ENCODE measurements at regions not wholly inside any gene's neighbourhood (a gene's known extent, or its start where the extent isn't known, plus 50 kb on each side); places are given as distances from the start of the nearest gene placed in this dataset.

GRCh38 chr6:91573826-91574416 is 987.0 kb upstream of the MAP3K7 start:
- Histone ChIP-seq H3K4me1 (ENCODE audit: low read depth) (no peaks in the 10 kb centered on the region), H3K36me3 (ENCODE audit: low read depth) (no peaks in the 10 kb centered on the region), H3K9me3 (no peaks in the 10 kb centered on the region), H3K4me3 (no peak overlapping the region)
- intact Hi-C loops (cut with DNase I, micrococcal nuclease) = no loop called here
- no peak for ATAC-seq
- DNase-seq = no peak
- TF ChIP-seq CTCF (IDR thresholded peaks at IDR 0.05) = no peak

GRCh38 chr6:91572878-91573277 is 986.0 kb upstream of the MAP3K7 start:
- ATAC-seq = no peak
- H3K9me3 ChIP-seq = no peaks in the 10 kb centered on the region
- TF ChIP-seq CTCF (IDR thresholded peaks at IDR 0.05) = no peak
- H3K4me1 ChIP-seq (ENCODE audit: low read depth) = no peaks in the 10 kb centered on the region
- no peak for DNase-seq
- intact Hi-C loops (cut with DNase I, micrococcal nuclease) = no loop called here
- H3K36me3 ChIP-seq (ENCODE audit: low read depth) = no peaks in the 10 kb centered on the region
- H3K4me3 ChIP-seq = no peak overlapping the region

- no peak for ATAC-seq
- H3K4me1 ChIP-seq (ENCODE audit: low read depth) = no peaks in the 10 kb centered on the region
- no peak for TF ChIP-seq CTCF (IDR thresholded peaks at IDR 0.05)
These were observed 982.2 kb upstream of the MAP3K7 start for GRCh38 chr6:91569071-91569470.

GRCh38 chr6:91566467-91566866 is 979.6 kb upstream of the MAP3K7 start:
- Histone ChIP-seq H3K9me3 (no peaks in the 10 kb centered on the region), H3K36me3 (ENCODE audit: low read depth) (no peaks in the 10 kb centered on the region), H3K4me3 (no peak overlapping the region), H3K4me1 (ENCODE audit: low read depth) (no peaks in the 10 kb centered on the region)
- no peak for TF ChIP-seq CTCF (IDR thresholded peaks at IDR 0.05)
- intact Hi-C loops (cut with DNase I, micrococcal nuclease) = no loop called here
- ATAC-seq = no peak
- DNase-seq = no peak

More at GRCh38 chr6:91569071-91569470, 982.2 kb upstream of the MAP3K7 start:
- Histone ChIP-seq H3K9me3 (no peaks in the 10 kb centered on the region), H3K36me3 (ENCODE audit: low read depth) (no peaks in the 10 kb centered on the region), H3K4me3 (no peak overlapping the region)
- DNase-seq = no peak
- intact Hi-C loops (cut with DNase I, micrococcal nuclease) = no loop called here

GRCh38 chr6:91565207-91565606 is 978.3 kb upstream of the MAP3K7 start:
- H3K9me3 ChIP-seq = peaks cover 5% of the 10 kb centered on the region
- no peaks in the 10 kb centered on the region for H3K4me1 ChIP-seq (ENCODE audit: low read depth)
- no peaks in the 10 kb centered on the region for H3K36me3 ChIP-seq (ENCODE audit: low read depth)
- no peak for TF ChIP-seq CTCF (IDR thresholded peaks at IDR 0.05)
- ATAC-seq (no peak), DNase-seq (no peak)
- no peak overlapping the region for H3K4me3 ChIP-seq
- intact Hi-C loops (cut with DNase I, micrococcal nuclease) = no loop called here

- peaks cover 5% of the 10 kb centered on the region for H3K9me3 ChIP-seq
- H3K4me3 ChIP-seq = no peak overlapping the region
- intact Hi-C loops (cut with DNase I, micrococcal nuclease) = no loop called here
- H3K36me3 ChIP-seq (ENCODE audit: low read depth) = no peaks in the 10 kb centered on the region
- no peak for TF ChIP-seq CTCF (IDR thresholded peaks at IDR 0.05)
- DNase-seq (no peak), ATAC-seq (no peak)
- no peaks in the 10 kb centered on the region for H3K4me1 ChIP-seq (ENCODE audit: low read depth)
These were observed 976.1 kb upstream of the MAP3K7 start for GRCh38 chr6:91562955-91563354.
